ENCODE measurements at regions not wholly inside any gene's neighbourhood (a gene's known extent, or its start where the extent isn't known, plus 50 kb on each side); places are given as distances from the start of the nearest gene placed in this dataset.

DNA sequence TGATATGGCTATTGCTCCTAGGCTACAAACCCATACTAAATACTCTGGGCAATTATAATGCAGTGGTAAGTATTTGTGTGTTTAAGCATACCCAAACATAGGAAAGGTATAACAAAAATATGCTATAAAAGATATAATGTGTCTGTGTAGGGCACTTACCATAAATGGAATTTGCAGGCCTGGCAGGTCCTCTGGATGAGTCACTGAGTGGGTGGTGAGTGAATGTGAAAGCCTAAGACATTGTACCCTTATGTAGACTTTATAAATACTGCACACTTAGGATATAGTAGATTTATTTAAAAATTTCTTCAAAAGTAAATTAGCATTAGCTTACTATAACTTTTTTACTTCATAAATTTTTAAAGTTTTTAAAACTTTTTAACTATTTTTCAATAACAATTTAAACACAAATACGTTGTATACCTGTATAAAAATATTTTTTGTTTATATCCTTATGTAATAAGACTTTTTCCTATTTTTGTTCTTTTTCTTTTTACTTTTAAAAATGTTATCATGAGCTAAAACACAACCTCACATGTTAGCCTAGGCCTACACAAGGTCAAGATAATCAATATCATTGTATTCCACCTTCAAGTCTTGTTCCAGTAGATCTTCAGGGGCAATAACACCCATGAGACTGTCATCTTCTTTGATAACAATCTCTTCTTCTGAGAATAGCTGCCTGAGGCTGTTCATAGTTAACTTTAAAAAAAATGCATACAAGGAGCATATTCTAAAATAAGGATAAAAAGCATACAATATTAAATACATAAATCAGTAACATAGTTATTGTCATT lies 306.3 kb upstream of the RGS18 start:
- no peak for TF ChIP-seq CEBPG (CRISPR knock-in tag; IDR thresholded peaks at IDR 0.05)
- TF ChIP-seq, protein P1, sequence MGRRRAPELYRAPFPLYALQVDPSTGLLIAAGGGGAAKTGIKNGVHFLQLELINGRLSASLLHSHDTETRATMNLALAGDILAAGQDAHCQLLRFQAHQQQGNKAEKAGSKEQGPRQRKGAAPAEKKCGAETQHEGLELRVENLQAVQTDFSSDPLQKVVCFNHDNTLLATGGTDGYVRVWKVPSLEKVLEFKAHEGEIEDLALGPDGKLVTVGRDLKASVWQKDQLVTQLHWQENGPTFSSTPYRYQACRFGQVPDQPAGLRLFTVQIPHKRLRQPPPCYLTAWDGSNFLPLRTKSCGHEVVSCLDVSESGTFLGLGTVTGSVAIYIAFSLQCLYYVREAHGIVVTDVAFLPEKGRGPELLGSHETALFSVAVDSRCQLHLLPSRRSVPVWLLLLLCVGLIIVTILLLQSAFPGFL (CRISPR knock-in tag; IDR thresholded peaks at IDR 0.05), result no peak
- no peak for TF ChIP-seq KDM1A (CRISPR knock-in tag; IDR thresholded peaks at IDR 0.05)

All from HepG2 (cell line).